Stimulated activated CD4-positive, alpha-beta T cell treated with anti-CD3 and anti-CD28 coated beads, Interleukin-12 subunit alpha, Interleukin-12 subunit beta, amount 100 ng/mL, for 48 hours (primary cell): ENCODE measurements at regions not wholly inside any gene's neighbourhood (a gene's known extent, or its start where the extent isn't known, plus 50 kb on each side); places are given as distances from the start of the nearest gene placed in this dataset.
"Not testable (repeated sequence)": the region's sequence is repeated elsewhere in the genome, so short reads cannot be mapped to it uniquely, and the experiment has no call there.

Experiments
- DNase-seq, 3 donors: peaks; one replicate each; pipeline ENCODE4 v3.0.0-alpha.2; 2020; ENCODE audit warnings: low read depth in 2 of 3, low spot score in 1 of 3

DNA sequence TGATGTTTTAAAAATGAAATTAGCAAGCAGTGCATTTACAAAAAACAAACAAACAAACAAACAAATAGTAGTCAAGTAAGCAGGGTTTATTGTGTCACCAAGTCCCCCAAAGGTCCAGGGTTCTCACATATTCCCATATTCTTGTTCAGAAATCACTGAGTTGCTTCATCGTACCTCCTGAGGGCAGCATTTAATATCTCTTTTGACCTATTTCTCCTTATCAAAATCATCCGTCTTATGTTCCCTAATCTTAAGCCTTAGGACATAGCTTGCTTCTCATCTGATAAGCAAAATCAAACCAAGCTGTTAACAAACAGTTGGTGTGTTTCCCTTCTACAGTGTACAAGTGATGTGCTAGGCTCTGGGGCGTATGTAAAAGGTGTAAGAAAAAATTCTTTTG lies 109.5 kb upstream of the MAN2A1 start:
- DNase-seq = no peak

- no peak for DNase-seq
Measured at GRCh38 chr5:109575506-109575905, 114.2 kb upstream of the MAN2A1 start.

- no peak for DNase-seq
Measured at GRCh38 chr5:109574985-109575384, 114.7 kb upstream of the MAN2A1 start.

GRCh38 chr5:109573766-109574165 lies 116.0 kb upstream of the MAN2A1 start:
- DNase-seq = no peak

- no peak for DNase-seq
Measured at GRCh38 chr5:109573256-109573655, 116.5 kb upstream of the MAN2A1 start.

DNA sequence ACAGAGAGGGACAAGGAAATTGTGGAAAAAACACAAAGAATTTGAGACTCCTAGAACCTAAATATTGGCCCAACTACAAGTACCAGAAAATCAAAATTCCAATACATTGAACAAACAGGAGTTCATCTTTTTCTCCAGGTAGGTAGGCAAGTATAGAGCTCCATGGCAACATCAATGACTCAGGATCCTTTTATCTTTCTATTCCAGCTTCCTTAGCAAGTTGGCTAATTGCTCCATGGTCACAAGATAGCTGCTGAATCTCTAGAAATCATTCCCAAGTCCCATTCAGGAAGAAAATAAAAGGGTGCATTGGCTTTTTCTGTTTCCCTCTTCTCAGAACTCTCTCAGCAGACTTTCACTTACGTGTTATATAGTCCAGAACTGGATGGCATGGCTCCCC lies 117.9 kb upstream of the MAN2A1 start:
- no peak for DNase-seq

- no peak for DNase-seq
Measured at GRCh38 chr5:109570362-109570874, 119.3 kb upstream of the MAN2A1 start.

DNA sequence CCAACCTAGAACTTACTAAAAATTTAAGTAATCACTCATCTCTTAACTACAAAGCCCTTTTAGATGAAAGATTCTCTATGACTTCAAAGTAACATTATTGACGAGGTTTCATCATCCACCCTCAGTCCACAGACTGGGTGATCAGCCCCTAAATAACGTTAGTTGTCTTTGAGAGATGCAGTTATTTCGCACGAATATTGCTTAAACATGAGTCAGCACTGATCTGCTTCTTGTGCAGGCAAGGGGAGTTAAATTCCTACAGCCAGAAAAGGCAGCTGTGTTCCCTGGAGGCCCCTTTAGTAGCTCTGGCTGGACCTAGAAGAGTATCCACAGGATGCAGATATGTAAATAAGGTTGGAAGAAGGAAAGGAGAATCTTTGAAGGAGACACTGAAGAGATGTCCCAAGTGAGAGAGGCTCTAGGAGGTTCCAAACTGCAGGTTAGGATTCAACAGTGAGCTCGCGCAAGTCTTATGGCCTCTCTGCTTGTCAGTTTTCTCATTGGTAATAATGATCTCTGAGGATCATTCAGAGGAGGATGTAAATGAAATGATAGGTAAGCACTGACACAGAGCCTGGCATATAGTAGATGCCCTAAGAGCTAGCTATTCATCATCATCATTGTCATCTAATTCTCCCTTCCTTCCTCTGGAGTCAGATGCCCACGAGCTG lies 122.2 kb upstream of the MAN2A1 start:
- DNase-seq = no peak

DNA sequence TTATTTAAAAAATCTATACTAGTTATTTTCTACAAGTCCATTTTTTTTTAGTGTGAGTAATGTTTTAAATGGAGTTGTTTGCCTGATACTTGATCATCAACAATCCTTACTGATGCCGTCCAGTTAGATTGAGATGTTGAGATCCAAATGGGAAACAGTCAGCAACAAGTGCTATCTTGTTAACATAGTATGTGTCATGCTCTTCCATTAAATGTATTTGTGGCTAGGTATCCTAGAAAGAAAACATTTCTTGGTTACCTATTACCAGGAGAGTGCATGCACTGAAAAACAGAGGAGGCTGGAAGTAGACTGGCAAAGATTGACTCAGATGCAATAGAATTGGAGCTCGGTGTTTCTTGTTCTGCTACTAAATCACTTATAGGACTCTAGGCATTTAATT lies 123.4 kb upstream of the MAN2A1 start:
- DNase-seq = no peak

DNA sequence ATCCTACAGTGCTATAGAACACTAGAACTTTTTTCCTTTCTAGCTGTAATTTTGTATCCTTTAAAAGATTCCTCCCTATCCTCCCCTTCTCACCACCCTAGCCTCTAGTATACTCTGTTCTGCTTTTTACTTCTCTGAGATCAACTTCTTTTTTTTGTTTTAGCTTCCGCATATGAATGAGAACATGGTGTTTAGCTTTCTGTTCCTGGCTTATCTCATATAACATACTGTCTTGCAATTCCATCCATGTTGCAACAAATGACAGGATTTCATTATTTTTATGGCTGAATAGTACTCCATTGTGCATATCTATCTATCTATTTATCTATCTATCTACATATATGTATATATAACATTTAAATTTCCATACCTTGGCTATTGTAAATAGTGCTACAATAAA lies 126.0 kb upstream of the MAN2A1 start:
- DNase-seq = no peak

DNA sequence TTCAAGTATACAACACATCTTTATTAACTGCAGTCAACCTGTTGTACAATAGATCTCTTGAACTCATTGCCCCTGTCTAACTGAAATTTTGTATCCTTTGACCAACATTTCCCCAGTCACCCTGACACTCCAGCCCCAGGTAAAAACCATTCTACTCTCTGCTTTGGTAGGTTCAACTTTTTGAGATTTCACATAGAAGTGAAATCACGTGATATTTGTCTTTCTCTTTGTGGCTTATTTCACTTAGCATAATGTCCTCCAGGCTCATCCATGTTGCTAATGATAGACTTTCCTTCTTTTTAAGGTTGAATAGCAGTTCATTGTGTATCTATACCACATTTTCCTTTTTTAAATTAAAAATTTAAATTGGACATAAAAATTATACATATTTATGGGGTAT lies 126.5 kb upstream of the MAN2A1 start:
- DNase-seq = no peak

GRCh38 chr5:109562441-109562840 lies 127.3 kb upstream of the MAN2A1 start:
- no peak for DNase-seq

DNA sequence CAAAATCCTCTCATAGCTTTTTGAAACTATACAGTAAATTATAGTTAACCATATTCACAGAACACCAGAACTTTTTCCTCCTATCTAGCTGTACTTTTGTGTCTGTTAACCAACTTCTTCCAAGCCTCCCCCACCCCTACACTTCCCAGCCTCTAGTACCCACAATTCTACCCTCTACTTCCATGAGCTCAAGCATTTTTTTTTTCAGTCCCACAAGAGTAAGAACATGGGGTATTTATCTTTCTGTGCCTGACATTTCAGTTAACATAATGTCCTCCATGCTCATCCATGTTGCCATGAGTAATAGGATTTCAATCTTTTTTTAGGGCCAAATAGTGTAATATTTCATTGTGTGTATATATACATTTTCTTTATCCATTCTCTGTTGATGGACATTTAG lies 128.3 kb upstream of the MAN2A1 start:
- no peak for DNase-seq

DNA sequence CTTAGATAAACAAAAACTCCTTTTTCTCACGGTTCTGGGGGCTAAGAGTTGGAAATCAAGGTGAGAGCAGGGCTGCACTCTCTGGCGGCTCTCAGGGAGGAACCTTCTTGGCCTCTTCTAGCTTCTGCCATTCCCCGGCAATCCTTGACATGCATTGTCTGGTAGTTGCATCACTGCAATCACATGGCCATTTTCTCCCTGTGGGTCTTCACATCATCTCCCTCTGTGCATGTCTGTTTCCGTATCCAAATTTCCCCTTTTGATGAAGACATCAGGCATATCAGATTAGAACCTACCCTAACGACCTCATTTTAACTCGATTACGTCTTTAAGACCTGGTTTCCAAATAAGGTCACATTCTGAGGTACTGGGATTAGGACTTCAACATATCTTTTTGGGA lies 129.2 kb upstream of the MAN2A1 start:
- no peak for DNase-seq

GRCh38 chr5:109558952-109559351 lies 130.8 kb upstream of the MAN2A1 start:
- DNase-seq = no peak

GRCh38 chr5:109558364-109558763 lies 131.4 kb upstream of the MAN2A1 start:
- DNase-seq = no peak

- DNase-seq = no peak
Measured at GRCh38 chr5:109553846-109554245, 135.9 kb upstream of the MAN2A1 start.

- not testable (repeated sequence) for DNase-seq
Measured at GRCh38 chr5:109551234-109551633, 138.5 kb upstream of the MAN2A1 start.

DNA sequence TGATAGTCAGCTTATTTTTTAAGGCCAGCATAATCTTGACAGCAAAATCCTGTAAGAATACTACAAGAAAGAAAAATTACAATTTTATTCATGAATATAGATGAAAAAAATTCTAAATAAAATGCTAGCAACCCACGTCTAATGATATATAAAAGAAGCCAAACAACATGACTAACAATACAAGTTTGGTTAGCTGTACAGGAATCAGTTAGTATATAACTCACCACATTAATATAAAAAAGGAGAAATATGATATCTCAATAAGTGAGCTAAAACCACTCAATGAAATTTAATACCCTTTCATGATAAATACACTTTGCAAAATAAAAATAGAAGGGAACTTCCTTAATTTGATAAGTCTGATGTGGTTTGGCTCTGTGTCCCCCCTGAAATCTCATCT lies 139.7 kb upstream of the MAN2A1 start:
- no peak for DNase-seq

DNA sequence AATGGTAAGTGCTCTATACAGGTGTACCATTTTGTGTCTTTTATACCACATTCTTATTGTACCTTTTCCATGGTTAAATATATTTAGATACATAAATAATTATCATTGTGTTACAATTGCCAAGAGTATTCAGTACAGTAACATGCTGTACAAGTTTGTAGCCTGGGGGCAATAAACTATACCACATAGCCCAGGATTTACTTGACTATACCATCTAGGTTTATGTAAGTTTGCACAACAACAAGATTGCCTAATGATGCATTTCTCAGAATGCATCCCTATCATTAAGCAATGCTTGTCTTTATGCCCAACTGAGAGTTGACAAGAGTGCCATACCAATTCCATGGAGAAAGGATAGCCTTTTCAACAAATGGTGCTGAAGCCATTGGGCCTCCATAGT lies 136.7 kb upstream of the PJA2 start:
- DNase-seq = no peak

GRCh38 chr5:109544873-109545272 lies 135.1 kb upstream of the PJA2 start:
- not testable (repeated sequence) for DNase-seq

DNA sequence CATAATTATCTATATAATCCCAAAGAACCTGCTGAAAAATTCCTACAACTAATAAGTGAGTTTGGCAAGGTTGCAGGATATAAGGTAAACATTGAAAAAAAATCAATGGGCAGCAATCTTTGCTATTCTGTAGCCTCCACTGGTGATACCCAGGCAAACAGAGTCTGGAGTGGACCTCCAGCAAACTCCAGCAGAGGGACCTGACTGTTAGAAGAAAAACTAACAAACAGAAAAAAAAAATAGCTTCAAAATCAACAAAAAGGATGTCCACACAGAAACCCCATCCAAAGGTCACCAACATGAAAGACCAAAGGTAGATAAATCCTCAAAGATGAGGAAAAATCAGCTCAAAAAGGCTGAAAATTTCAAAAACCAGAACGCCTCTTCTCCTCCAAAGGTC lies 128.9 kb upstream of the PJA2 start:
- not testable (repeated sequence) for DNase-seq

- not testable (repeated sequence) for DNase-seq
Measured at GRCh38 chr5:109535090-109535489, 125.3 kb upstream of the PJA2 start.
